PC-9 (cell line): ENCODE measurements at regions not wholly inside any gene's neighbourhood (a gene's known extent, or its start where the extent isn't known, plus 50 kb on each side); places are given as distances from the start of the nearest gene placed in this dataset.
"Not testable (repeated sequence)": the region's sequence is repeated elsewhere in the genome, so short reads cannot be mapped to it uniquely, and the experiment has no call there.

ENCODE experiments used
- BruUV-seq: library from RNA; stranded (reverse); fragments of 400-500 nt; replicated peaks from 2 replicates; lab custom pipeline; 2021; lab: Mats Ljungman, UMichigan
- CTCF ChIA-PET: fragments of 300-600 bp; sonication (Branson Sonifier 250); formaldehyde crosslinking; loops from one replicate; lab custom pipeline; 2022; ENCODE audit warnings: antibody characterized with exemption; lab: Charles Lee
- POLR2A ChIA-PET: fragments of 300-600 bp; sonication (Branson Sonifier 250); formaldehyde crosslinking; loops from one replicate; lab custom pipeline; 2022; ENCODE audit warnings: antibody characterized with exemption; ENCODE audit not compliant: unreplicated experiment; lab: Charles Lee
- DNase-seq, 2 experiments: peaks; one replicate each; pipeline versions ENCODE4 v3.0.0 to v3.0.0-alpha.2; 2015 to 2022; ENCODE audit warnings: mixed read lengths in 1 of 2
- H2AFZ ChIP-seq: fragments of 200-600 bp; sonication (generic); 2 replicates; pipeline ENCODE4 v1.8.1; 2017; ENCODE audit warnings: antibody characterized with exemption
- H3F3A ChIP-seq: fragments of 200-600 bp; sonication (generic); 2 replicates; pipeline ENCODE4 v1.8.1; 2017; ENCODE audit warnings: antibody characterized with exemption, mild to moderate bottlenecking, low read depth; ENCODE audit not compliant: insufficient read depth
- H3K27ac ChIP-seq: fragments of 200-600 bp; sonication (generic); 2 replicates; pipeline ENCODE4 v1.6.1; 2016; ENCODE audit warnings: mixed run types
- H3K27me3 ChIP-seq: fragments of 200-600 bp; sonication (generic); 2 replicates; pipeline ENCODE4 v1.6.1; 2016; ENCODE audit warnings: low read depth, mixed run types; ENCODE audit not compliant: insufficient read depth
- H3K36me3 ChIP-seq: fragments of 200-600 bp; sonication (generic); 2 replicates; pipeline ENCODE4 v1.6.1; 2016; ENCODE audit warnings: low read depth, mixed run types
- H3K4me1 ChIP-seq: fragments of 200-600 bp; sonication (generic); replicated peaks from 2 replicates; pipeline ENCODE4 v1.6.1; 2016; ENCODE audit warnings: mixed run types; ENCODE audit not compliant: insufficient read depth
- H3K4me2 ChIP-seq: fragments of 200-600 bp; sonication (generic); 2 replicates; pipeline ENCODE4 v1.6.1; 2017; ENCODE audit warnings: mixed run types
- H3K4me3 ChIP-seq: fragments of 200-600 bp; sonication (generic); 2 replicates; pipeline ENCODE4 v1.6.1; 2016; ENCODE audit warnings: mixed run types
- H3K79me2 ChIP-seq: fragments of 200-600 bp; sonication (generic); 2 replicates; pipeline ENCODE4 v1.6.1; 2017; ENCODE audit warnings: low read depth, mixed run types
- H3K9me2 ChIP-seq: fragments of 200-600 bp; sonication (generic); 2 replicates; pipeline ENCODE4 v1.8.1; 2017; ENCODE audit warnings: mild to moderate bottlenecking; ENCODE audit not compliant: insufficient read depth
- H3K9me3 ChIP-seq: fragments of 200-600 bp; sonication (generic); 2 replicates; pipeline ENCODE4 v1.8.1; 2016; ENCODE audit warnings: low read depth; ENCODE audit not compliant: insufficient read depth
- H4K20me1 ChIP-seq: fragments of 200-600 bp; sonication (generic); 2 replicates; pipeline ENCODE4 v1.8.1; 2017; ENCODE audit not compliant: insufficient read depth
- EZH2 ChIP-seq: fragments of 200-600 bp; sonication (generic); IDR thresholded peaks from 2 replicates; pipeline ENCODE4 v1.8.0; 2017; ENCODE audit warnings: antibody characterized with exemption, low read depth
- intact Hi-C: fragments of 100-400 bp; cut with micrococcal nuclease; formaldehyde crosslinking; loops from one replicate; pipeline ENCODE4 v1.10.0; 2022; ENCODE audit not compliant: unreplicated experiment
- TF ChIP-seq, protein P1 (sequence below): fragments of 200-600 bp; sonication (generic); conservative IDR thresholded peaks from 2 replicates; pipeline ENCODE4 v1.6.1; 2017; ENCODE audit warnings: mixed run types, antibody characterized with exemption, mild to moderate bottlenecking, moderate library complexity

DNA sequence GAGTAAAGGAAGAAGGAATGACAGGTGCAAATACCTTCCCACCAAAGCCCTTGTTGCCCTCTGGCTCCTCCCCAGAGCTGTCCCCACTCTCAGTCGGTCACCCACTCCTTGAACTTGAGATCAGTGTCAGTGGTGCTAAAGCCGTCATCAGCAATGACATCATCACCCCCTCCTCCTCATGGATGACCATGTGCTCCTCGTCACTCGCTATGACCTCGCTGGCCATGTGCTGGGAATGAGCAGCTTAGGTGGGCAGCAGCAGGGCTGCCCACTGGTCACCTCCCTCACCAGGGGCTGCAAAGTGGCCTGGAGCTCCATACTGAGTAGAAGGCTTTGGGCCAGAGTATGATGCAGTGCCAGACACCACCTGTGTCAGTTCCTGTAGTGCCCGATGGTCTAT lies 153.1 kb upstream of the CDK13 start:
- H3K4me3 ChIP-seq, BruUV-seq, H4K20me1 ChIP-seq, H3F3A ChIP-seq, H3K27me3 ChIP-seq, H2AFZ ChIP-seq, H3K9me2 ChIP-seq, intact Hi-C loops, CTCF ChIA-PET, H3K9me3 ChIP-seq, DNase-seq, H3K4me1 ChIP-seq, H3K79me2 ChIP-seq, POLR2A ChIA-PET, H3K4me2 ChIP-seq, H3K27ac ChIP-seq, H3K36me3 ChIP-seq: not testable (repeated sequence)

DNA sequence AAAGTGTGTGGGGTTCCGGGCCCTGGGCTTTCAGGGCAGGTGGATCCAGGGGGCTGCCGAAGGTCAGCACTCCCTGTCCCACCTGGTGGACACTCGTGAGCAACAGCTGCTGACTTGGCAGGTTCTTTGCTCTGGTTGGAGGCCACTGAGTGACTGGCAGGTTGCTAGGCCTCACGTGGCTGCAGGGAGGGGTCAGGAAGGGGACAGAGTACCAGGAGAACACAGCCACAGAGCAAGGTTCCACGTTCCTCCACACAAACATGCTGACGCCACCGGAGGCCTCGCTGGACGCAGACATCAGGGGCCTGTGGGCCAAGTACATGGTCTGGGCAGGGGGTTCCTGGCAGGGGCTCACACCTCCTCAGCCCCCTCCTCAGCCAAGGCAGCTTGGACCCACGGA lies 152.0 kb upstream of the CDK13 start:
- H3K9me2 ChIP-seq, H3F3A ChIP-seq, H3K79me2 ChIP-seq, H3K27me3 ChIP-seq, intact Hi-C loops, BruUV-seq, H3K4me1 ChIP-seq, H3K36me3 ChIP-seq, POLR2A ChIA-PET, H3K4me2 ChIP-seq, H3K9me3 ChIP-seq, H3K27ac ChIP-seq, H3K4me3 ChIP-seq, H2AFZ ChIP-seq, H4K20me1 ChIP-seq, DNase-seq: not testable (repeated sequence)
- CTCF ChIA-PET = interaction anchor here (0.6 kb wide), 1 partner anchor 112 kb away, joined by 3 read pairs; no protein-coding TSS in a partner anchor

DNA sequence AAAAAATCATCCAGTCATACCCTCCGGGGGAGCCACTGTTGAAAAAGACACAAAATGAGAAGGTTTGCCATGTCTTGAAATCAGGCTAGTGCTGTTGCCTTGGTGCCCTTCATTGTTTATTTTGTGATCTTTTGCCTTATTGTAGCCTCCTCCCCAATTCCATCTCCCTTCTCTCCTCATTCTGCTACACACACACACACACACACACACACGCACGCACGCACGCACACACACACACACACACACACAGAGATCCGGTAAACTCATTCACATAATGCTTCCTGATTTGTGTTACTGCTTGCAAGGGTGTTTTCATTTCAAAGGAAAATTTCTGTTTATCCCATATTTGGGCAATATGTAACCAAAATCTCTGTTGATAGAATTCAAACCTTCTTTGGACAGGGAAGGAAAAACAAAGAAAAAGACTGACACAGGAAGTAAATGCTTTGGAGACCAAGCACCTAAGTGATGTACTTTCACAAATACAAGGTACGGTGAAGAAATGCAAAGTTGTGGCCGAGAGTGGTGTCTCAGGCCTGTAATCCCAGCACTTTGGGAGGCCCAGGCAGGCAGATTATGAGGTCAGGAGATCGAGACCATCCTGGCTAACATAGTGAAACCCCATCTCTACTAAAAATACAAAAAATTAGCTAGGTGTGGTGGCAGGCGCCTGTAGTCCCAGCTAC lies 141.1 kb upstream of the CDK13 start:
- H3K9me3 ChIP-seq = no peaks in the 10 kb centered on the region
- H3K4me3 ChIP-seq = no peak overlapping the region
- no peaks in the 10 kb centered on the region for H3K9me2 ChIP-seq
- DNase-seq = no peak
- H4K20me1 ChIP-seq = no peaks in the 10 kb centered on the region
- no peaks in the 10 kb centered on the region for H3K27me3 ChIP-seq
- no peak for TF ChIP-seq EZH2
- TF ChIP-seq, protein P1, sequence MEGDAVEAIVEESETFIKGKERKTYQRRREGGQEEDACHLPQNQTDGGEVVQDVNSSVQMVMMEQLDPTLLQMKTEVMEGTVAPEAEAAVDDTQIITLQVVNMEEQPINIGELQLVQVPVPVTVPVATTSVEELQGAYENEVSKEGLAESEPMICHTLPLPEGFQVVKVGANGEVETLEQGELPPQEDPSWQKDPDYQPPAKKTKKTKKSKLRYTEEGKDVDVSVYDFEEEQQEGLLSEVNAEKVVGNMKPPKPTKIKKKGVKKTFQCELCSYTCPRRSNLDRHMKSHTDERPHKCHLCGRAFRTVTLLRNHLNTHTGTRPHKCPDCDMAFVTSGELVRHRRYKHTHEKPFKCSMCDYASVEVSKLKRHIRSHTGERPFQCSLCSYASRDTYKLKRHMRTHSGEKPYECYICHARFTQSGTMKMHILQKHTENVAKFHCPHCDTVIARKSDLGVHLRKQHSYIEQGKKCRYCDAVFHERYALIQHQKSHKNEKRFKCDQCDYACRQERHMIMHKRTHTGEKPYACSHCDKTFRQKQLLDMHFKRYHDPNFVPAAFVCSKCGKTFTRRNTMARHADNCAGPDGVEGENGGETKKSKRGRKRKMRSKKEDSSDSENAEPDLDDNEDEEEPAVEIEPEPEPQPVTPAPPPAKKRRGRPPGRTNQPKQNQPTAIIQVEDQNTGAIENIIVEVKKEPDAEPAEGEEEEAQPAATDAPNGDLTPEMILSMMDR = no peak
- H3K4me1 ChIP-seq = peaks cover 12% of the 10 kb centered on the region
- no peak overlapping the region for H3K27ac ChIP-seq
- H3K79me2 ChIP-seq = no peaks in the 10 kb centered on the region
- intact Hi-C loops = no loop called here
- ChIA-PET POLR2A (no interaction called here), CTCF (no interaction called here)
- H3F3A ChIP-seq = no peaks in the 10 kb centered on the region
- BruUV-seq = no TSS peak
- no peak overlapping the region for H3K4me2 ChIP-seq
- H3K36me3 ChIP-seq = no peaks in the 10 kb centered on the region
- H2AFZ ChIP-seq = no peak overlapping the region

DNA sequence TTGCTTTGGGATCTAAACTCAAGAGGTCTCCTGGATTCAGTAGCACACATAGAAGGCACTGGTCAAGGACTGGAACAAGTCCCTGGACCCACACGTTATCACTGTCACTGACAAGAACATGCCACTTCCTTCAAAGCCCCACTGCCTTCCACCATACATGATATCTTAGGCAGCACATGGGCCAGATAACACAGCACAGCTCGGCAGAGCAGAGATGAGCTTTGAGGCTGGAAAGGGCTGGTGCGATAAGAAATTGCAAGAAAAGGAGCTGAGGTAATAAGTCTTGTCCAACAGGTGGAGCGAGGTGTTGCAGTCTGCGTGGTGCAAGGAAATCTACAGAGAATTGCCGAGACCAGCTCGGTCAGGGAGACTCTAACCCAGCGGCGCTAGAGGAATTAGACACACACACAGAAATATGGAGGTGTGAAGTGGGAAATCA lies 139.8 kb upstream of the CDK13 start:
- H3K36me3 ChIP-seq = no peaks in the 10 kb centered on the region
- peak; percentile 41 to 45 for DNase-seq
- no peak for TF ChIP-seq EZH2
- TF ChIP-seq, protein P1 = no peak; the same call in 1 of the 2 replicates
- H3K27me3 ChIP-seq = 0 out of 2 replicates have a peak, but pooled peaks cover 5% of the 10 kb centered on the region
- peak overlapping the region; percentile 29; the same call in 1 of the 2 replicates for H2AFZ ChIP-seq
- H3K9me3 ChIP-seq = no peaks in the 10 kb centered on the region
- H3K4me2 ChIP-seq = peak overlapping the region; percentile 52
- ChIA-PET CTCF (interaction anchor here (0.6 to 0.7 kb wide), 2 partner anchors 99 to 230 kb away, joined by 3 read pairs; no protein-coding TSS in a partner anchor), POLR2A (no interaction called here)
- no peaks in the 10 kb centered on the region for H3K79me2 ChIP-seq
- no peak overlapping the region for H3K27ac ChIP-seq
- H3K4me1 ChIP-seq = peaks cover 12% of the 10 kb centered on the region
- H3K4me3 ChIP-seq = peak overlapping the region; percentile 7; the same call in 1 of the 2 replicates
- no peaks in the 10 kb centered on the region for H3F3A ChIP-seq
- intact Hi-C loops = no loop called here
- no peaks in the 10 kb centered on the region for H4K20me1 ChIP-seq
- BruUV-seq = no TSS peak
- no peaks in the 10 kb centered on the region for H3K9me2 ChIP-seq
